Mesenchymal stem cell (in vitro differentiated cells and primary cell): ENCODE measurements at regions not wholly inside any gene's neighbourhood (a gene's known extent, or its start where the extent isn't known, plus 50 kb on each side); places are given as distances from the start of the nearest gene placed in this dataset.
A peak's percentile ranks its signal among the peaks of the same experiment; 100 is the strongest.

Experiments used
- DNase-seq: peaks from one replicate; pipeline ENCODE4 v3.0.0-alpha.2; 2013
- H2AFZ ChIP-seq: one replicate; pipeline ENCODE4 v1.6.1; 2013; ENCODE audit warnings: low read depth, mild to moderate bottlenecking, control low read depth, inconsistent platforms, low read length, moderate library complexity
- H2AK5ac ChIP-seq: 2 replicates; pipeline ENCODE4 v1.6.1; 2013; ENCODE audit warnings: low read length, moderate library complexity, mild to moderate bottlenecking, inconsistent platforms; ENCODE audit not compliant: severe bottlenecking
- H2BK120ac ChIP-seq: one replicate; pipeline ENCODE4 v1.6.1; 2013; ENCODE audit warnings: low read depth, mild to moderate bottlenecking, inconsistent platforms, low read length, moderate library complexity
- H2BK12ac ChIP-seq, 2 experiments: one replicate each; pipeline ENCODE4 v1.6.1; 2013; ENCODE audit warnings: inconsistent platforms in 2 of 2, low read length in 2 of 2, mild to moderate bottlenecking in 2 of 2, moderate library complexity in 2 of 2, control low read depth in 1 of 2
- H2BK15ac ChIP-seq: one replicate; pipeline ENCODE4 v1.6.1; 2013; ENCODE audit warnings: mild to moderate bottlenecking, low read depth, inconsistent platforms; ENCODE audit not compliant: poor library complexity, severe bottlenecking
- H2BK5ac ChIP-seq: 2 replicates; pipeline ENCODE4 v1.6.1; 2013; ENCODE audit warnings: low read depth, mild to moderate bottlenecking, low read length, control low read depth, inconsistent platforms; ENCODE audit not compliant: poor library complexity, severe bottlenecking
- H3K14ac ChIP-seq, 2 experiments: one replicate each; pipeline ENCODE4 v1.6.1; 2013; ENCODE audit warnings: inconsistent platforms in 2 of 2, low read length in 2 of 2, control low read depth in 1 of 2, mild to moderate bottlenecking in 1 of 2, moderate library complexity in 1 of 2
- H3K18ac ChIP-seq, 2 experiments: one replicate each; pipeline ENCODE4 v1.6.1; 2013; ENCODE audit warnings: inconsistent platforms in 2 of 2, low read length in 2 of 2, control low read depth in 1 of 2, low read depth in 1 of 2, mild to moderate bottlenecking in 1 of 2
- H3K23ac ChIP-seq, 2 experiments: one replicate each; pipeline ENCODE4 v1.6.1; 2013; ENCODE audit warnings: inconsistent platforms in 2 of 2, low read length in 2 of 2, mild to moderate bottlenecking in 2 of 2, moderate library complexity in 2 of 2, control low read depth in 1 of 2
- H3K27ac ChIP-seq: 2 replicates; pipeline ENCODE4 v1.5.1; 2013; ENCODE audit warnings: mild to moderate bottlenecking, moderate library complexity, low read length, control low read depth, inconsistent platforms; ENCODE audit not compliant: poor library complexity, severe bottlenecking
- H3K27me3 ChIP-seq, 2 experiments: 2 replicates each; pipeline versions ENCODE4 v1.6.1 to v1.7.0; 2013; ENCODE audit warnings: low read length in 2 of 2, mild to moderate bottlenecking in 2 of 2, moderate library complexity in 2 of 2, control low read depth in 1 of 2, inconsistent platforms in 1 of 2; ENCODE audit not compliant: control insufficient read depth in 1 of 2, insufficient read depth in 1 of 2
- H3K36me3 ChIP-seq, 2 experiments: 2 replicates each; pipeline versions ENCODE4 v1.6.1 to v1.7.0; 2013; ENCODE audit warnings: low read length in 2 of 2, control low read depth in 1 of 2, inconsistent platforms in 1 of 2, low read depth in 1 of 2, mild to moderate bottlenecking in 1 of 2; ENCODE audit not compliant: insufficient read depth in 2 of 2, control insufficient read depth in 1 of 2
- H3K4ac ChIP-seq, 2 experiments: one replicate each; pipeline ENCODE4 v1.6.1; 2013; ENCODE audit warnings: inconsistent platforms in 2 of 2, low read length in 2 of 2, mild to moderate bottlenecking in 2 of 2, moderate library complexity in 2 of 2, control low read depth in 1 of 2, low read depth in 1 of 2
- H3K4me1 ChIP-seq: 2 replicates; pipeline ENCODE4 v1.6.1; 2013; ENCODE audit warnings: low read depth, low read length, control low read depth; ENCODE audit not compliant: control insufficient read depth, insufficient read depth
- H3K4me2 ChIP-seq: 2 replicates; pipeline ENCODE4 v1.6.1; 2013; ENCODE audit warnings: low read length, mild to moderate bottlenecking, inconsistent platforms; ENCODE audit not compliant: poor library complexity, severe bottlenecking
- H3K4me3 ChIP-seq, 2 experiments: 2 replicates each; pipeline versions ENCODE4 v1.5.1 to v1.7.0; 2013; ENCODE audit warnings: low read length in 2 of 2, mild to moderate bottlenecking in 2 of 2, control low read depth in 1 of 2, low read depth in 1 of 2; ENCODE audit not compliant: insufficient read depth in 1 of 2
- H3K79me1 ChIP-seq: replicated peaks from 2 replicates; pipeline ENCODE4 v1.6.1; 2013; ENCODE audit warnings: mild to moderate bottlenecking, control low read depth, low read length, inconsistent platforms; ENCODE audit not compliant: poor library complexity, severe bottlenecking
- H3K9ac ChIP-seq: 2 replicates; pipeline ENCODE4 v1.7.0; 2013; ENCODE audit warnings: mild to moderate bottlenecking, low read length, moderate library complexity
- H3K9me3 ChIP-seq: 2 replicates; pipeline ENCODE4 v1.7.0; 2013; ENCODE audit warnings: mild to moderate bottlenecking, low read length; ENCODE audit not compliant: control insufficient read depth
- H4K8ac ChIP-seq: one replicate; pipeline ENCODE4 v1.6.1; 2013; ENCODE audit warnings: inconsistent platforms, mild to moderate bottlenecking, low read length, moderate library complexity
- H4K91ac ChIP-seq: one replicate; pipeline ENCODE4 v1.6.1; 2013; ENCODE audit warnings: mild to moderate bottlenecking, low read length, inconsistent platforms
- WGBS: methylation state at CpG from one replicate; pipeline ENCODE4 v1.1.7; 2013; ENCODE audit warnings: mixed read lengths; 5-methylcytosine and 5-hydroxymethylcytosine counted together

DNA sequence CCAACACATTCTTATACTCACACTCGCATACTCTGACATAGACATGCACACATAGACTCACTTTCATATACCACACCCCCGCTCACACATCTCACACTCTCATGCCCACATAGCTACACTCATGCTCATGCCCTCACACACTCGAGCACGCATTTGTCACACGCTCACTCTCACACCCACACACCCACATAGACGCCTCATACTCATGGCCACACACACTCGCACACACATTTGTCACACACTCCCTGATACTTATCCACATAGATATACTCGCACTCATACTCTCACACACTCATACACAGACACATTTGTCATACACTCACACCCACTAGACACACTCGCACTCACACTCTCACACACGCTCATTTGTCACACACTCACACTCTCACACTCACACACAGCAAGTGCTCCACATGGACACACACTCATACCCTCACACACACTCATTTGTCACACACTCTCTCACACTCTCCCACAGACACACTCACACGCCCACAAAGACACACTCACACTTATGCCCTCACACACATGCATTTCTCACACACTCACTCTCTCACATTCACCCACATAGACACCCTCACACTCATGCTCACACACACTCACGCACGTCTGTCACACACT, 50.9 kb downstream of the TNP1 start:
- Histone ChIP-seq H3K27ac (no peak overlapping the region), H3K4me2 (no peak overlapping the region), H3K4ac (no peak overlapping the region), H4K91ac (peak overlapping the region; percentile 56), H3K23ac (no peak overlapping the region), H2BK5ac (no peak overlapping the region), H2AK5ac (no peak overlapping the region), H4K8ac (peak overlapping the region; percentile 65), H3K14ac (peak overlapping the region in 1 of 2 experiments; percentile 82), H3K27me3 (no peaks in the 10 kb centered on the region), H3K79me1 (no peaks in the 10 kb centered on the region), H3K4me1 (peaks cover 2% of the 10 kb centered on the region), H2BK12ac (peak overlapping the region in 1 of 2 experiments; percentile 29), H3K4me3 (no peak overlapping the region), H3K9me3 (no peaks in the 10 kb centered on the region), H3K9ac (no peak overlapping the region), H2BK15ac (no peak overlapping the region), H2AFZ (no peak overlapping the region), H3K36me3 (no peaks in the 10 kb centered on the region), H2BK120ac (no peak overlapping the region), H3K18ac (peak overlapping the region in 1 of 2 experiments; percentile 63)
- WGBS, result 93% methylated on average over 13 of the region's 13 CpGs
- DNase-seq, result no peak

- Histone ChIP-seq H2BK5ac (no peak overlapping the region), H3K23ac (no peak overlapping the region), H3K9me3 (no peaks in the 10 kb centered on the region), H2AK5ac (no peak overlapping the region), H3K79me1 (no peaks in the 10 kb centered on the region), H2BK120ac (no peak overlapping the region), H3K4me3 (no peak overlapping the region), H3K18ac (peak overlapping the region in 1 of 2 experiments; percentile 44), H3K14ac (no peak overlapping the region), H3K4ac (no peak overlapping the region), H4K8ac (peak overlapping the region; percentile 81), H3K9ac (no peak overlapping the region), H3K27ac (no peak overlapping the region), H3K27me3 (no peaks in the 10 kb centered on the region), H2BK12ac (no peak overlapping the region), H3K36me3 (no peaks in the 10 kb centered on the region), H2AFZ (no peak overlapping the region), H4K91ac (no peak overlapping the region), H3K4me2 (no peak overlapping the region), H2BK15ac (no peak overlapping the region), H3K4me1 (peaks cover 2% of the 10 kb centered on the region)
- DNase-seq, result peak; percentile 49
- WGBS, result 77% methylated on average over 6 of the region's 7 CpGs
These were observed 52.0 kb downstream of the TNP1 start for GRCh38 chr2:216807857-216808272.

GRCh38 chr2:216804357-216805350, 55.2 kb downstream of the TNP1 start:
- no peaks in the 10 kb centered on the region for H3K9me3 ChIP-seq
- no peak overlapping the region for H2BK15ac ChIP-seq
- no peak for DNase-seq
- no peak overlapping the region for H3K4ac ChIP-seq
- no peak overlapping the region for H2BK12ac ChIP-seq
- no peak overlapping the region for H3K23ac ChIP-seq
- no peak overlapping the region for H3K27ac ChIP-seq
- 68% methylated on average over 7 of the region's 10 CpGs for WGBS
- no peak overlapping the region for H4K8ac ChIP-seq
- H3K4me1 ChIP-seq, result peaks cover 2% of the 10 kb centered on the region
- H3K4me2 ChIP-seq, result no peak overlapping the region
- no peaks in the 10 kb centered on the region for H3K36me3 ChIP-seq
- no peak overlapping the region for H4K91ac ChIP-seq
- no peak overlapping the region for H2BK5ac ChIP-seq
- no peak overlapping the region for H3K18ac ChIP-seq
- no peaks in the 10 kb centered on the region for H3K27me3 ChIP-seq
- no peak overlapping the region for H3K9ac ChIP-seq
- H3K14ac ChIP-seq, result no peak overlapping the region
- H2BK120ac ChIP-seq, result no peak overlapping the region
- no peak overlapping the region for H2AFZ ChIP-seq
- H3K79me1 ChIP-seq, result no peaks in the 10 kb centered on the region
- no peak overlapping the region for H2AK5ac ChIP-seq
- H3K4me3 ChIP-seq, result no peak overlapping the region

DNA sequence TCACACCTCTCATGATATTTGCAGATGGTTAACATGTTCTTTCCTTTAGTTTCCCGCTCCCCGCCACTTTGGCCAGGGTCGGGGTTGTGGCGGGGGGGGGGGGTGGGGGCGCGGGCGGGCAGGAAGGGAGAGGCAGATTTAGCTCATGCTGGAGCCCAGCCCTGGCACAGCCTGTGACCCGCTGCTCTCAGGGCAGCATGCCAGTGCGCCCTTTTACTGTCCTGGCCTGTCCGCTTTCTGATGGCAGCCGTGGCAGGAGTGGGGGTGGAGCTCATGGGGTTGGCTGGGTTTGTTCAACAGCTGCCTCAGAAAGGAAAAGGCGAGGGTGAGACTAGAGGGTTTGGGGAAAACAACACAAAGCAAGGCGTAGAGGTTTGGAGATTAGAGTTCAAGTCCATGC, 56.1 kb downstream of the TNP1 start:
- H2BK120ac ChIP-seq, result no peak overlapping the region
- H3K9ac ChIP-seq, result no peak overlapping the region
- H3K4ac ChIP-seq, result no peak overlapping the region
- no peak overlapping the region for H2BK12ac ChIP-seq
- H3K27ac ChIP-seq, result no peak overlapping the region
- H2AFZ ChIP-seq, result no peak overlapping the region
- WGBS, result 97% methylated on average over 12 of the region's 13 CpGs
- no peak overlapping the region for H3K18ac ChIP-seq
- no peak overlapping the region for H2BK5ac ChIP-seq
- no peak overlapping the region for H3K4me2 ChIP-seq
- H2AK5ac ChIP-seq, result no peak overlapping the region
- peaks cover 2% of the 10 kb centered on the region for H3K4me1 ChIP-seq
- H3K14ac ChIP-seq, result no peak overlapping the region
- H2BK15ac ChIP-seq, result no peak overlapping the region
- no peaks in the 10 kb centered on the region for H3K79me1 ChIP-seq
- H4K8ac ChIP-seq, result no peak overlapping the region
- no peak overlapping the region for H4K91ac ChIP-seq
- no peak for DNase-seq
- H3K23ac ChIP-seq, result no peak overlapping the region
- no peaks in the 10 kb centered on the region for H3K36me3 ChIP-seq
- no peak overlapping the region for H3K4me3 ChIP-seq
- H3K27me3 ChIP-seq, result no peaks in the 10 kb centered on the region
- H3K9me3 ChIP-seq, result no peaks in the 10 kb centered on the region
